Stimulated activated CD8-positive, alpha-beta memory T cell treated with anti-CD3 and anti-CD28 coated beads, Interleukin-4, amount 100 ng/mL, for 24 hours (primary cell): ENCODE measurements at regions not wholly inside any gene's neighbourhood (a gene's known extent, or its start where the extent isn't known, plus 50 kb on each side); places are given as distances from the start of the nearest gene placed in this dataset.

ENCODE experiments used
- DNase-seq: peaks from one replicate; pipeline ENCODE4 v3.0.0-alpha.2; 2020; ENCODE audit warnings: low read depth

DNA sequence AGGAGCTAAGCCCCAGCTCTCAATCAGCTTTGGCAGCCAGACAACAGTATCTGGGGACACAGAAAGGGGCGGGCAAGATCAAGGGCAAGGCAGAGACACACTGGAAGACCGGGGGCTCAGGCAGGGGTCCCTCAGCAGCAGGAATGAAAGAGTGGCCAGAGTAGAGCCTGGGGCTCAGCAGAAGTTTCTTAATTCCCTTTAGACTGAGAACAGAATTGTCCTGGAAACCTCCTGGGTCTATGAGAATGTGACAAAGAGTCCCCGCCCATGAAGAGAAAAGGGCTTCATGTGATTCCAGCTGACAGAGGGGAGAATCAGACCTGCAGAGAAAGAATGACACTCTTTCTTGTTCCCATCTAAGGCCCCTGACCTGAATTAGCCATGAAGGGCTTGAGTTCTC lies 95.2 kb upstream of the CTNNB1 start:
- DNase-seq: no peak

DNA sequence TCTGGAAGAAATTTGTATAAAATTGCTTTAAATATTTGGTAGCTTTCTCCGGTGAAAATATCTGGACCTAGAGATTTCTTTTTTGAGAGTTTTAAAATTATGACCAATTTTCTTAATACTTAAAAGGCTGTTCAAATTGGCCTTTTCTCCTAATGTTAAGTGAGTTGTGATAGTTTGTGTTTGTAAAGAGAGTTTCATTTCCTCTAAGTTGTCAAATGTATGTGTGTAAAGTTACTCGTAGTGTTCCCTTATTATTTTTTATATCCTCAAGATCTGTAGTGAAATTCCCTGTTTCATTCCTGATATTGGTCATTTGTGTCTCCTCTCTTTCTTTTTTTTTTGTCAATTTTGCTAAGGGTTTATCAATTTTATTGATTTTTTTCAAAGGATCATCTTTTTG lies 92.6 kb upstream of the CTNNB1 start:
- no peak for DNase-seq

DNA sequence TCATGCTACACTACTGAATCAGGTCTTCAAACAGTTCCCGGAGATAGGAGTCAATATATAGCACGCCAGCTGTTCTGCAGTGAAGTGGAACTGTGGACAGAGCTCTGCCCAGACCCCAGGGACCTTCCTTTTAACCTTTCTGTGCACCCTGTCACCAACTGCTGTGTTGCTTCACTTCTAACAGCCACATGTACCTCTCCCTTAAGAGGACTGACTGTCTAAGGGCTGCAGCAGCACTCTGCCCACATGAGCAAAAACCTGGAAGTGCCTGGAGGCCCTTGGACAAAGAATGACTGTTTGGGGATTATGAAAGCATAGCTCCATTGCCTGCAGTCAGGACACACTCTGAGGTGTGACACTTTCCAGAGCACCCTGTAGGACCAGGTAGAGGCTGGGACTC lies 88.3 kb upstream of the CTNNB1 start:
- DNase-seq: no peak

DNA sequence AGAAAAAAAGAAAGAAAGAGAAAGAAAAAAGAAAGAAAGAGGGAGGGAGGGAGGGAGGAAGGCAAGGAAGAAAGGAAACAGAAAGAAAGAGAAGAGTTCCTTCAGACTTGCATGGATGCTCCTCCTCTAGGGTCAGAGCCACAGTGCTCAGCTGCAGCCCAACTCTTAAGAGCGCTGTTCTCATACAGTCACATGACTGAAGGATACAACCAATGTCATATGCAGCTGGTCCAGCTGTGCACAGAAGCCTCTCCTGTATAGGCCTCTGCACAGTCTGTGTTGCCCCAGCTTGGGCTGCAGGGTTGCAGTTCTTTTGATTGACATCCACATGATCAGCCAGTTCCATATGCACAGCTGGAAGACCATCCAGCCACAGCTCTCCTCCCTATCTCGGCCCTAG lies 86.8 kb upstream of the CTNNB1 start:
- DNase-seq: no peak

DNA sequence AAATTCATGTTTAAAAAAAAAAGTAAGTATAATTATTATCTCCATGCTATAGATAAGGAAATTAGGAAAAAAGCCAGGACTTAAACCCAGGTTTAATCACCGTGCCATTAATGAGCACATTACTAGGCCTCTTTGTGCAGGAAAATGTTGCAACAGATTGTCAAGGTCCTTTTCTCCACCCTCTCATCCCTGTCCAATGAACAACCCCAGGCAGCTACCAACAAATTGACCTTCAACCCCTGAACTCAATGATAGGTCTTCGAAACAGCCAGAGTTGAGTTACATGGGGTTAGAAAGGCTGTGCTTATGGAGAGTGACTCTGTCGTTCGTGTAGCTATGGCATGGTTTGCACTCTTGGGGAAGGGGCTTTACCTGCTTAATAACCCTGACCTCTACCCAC lies 84.2 kb upstream of the CTNNB1 start:
- no peak for DNase-seq

DNA sequence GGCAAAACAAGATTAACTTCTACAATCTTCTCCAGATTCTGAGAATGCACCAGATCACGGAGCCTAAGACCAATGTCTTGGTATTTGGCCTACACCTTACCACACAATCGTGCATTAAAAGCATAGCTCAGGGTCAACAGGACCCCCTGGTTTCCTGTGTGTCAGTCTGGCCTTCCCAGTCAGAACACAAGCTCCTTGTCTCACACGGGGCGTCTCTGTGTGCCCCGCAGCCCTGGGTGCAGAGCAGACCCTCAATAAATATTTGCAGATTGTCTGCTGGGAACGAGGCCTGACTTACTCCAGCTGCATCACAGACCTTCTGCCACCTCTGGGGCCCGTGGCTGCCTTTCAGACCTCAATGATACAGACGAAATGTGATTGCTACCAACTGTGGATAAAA lies 82.5 kb upstream of the CTNNB1 start:
- no peak for DNase-seq

DNA sequence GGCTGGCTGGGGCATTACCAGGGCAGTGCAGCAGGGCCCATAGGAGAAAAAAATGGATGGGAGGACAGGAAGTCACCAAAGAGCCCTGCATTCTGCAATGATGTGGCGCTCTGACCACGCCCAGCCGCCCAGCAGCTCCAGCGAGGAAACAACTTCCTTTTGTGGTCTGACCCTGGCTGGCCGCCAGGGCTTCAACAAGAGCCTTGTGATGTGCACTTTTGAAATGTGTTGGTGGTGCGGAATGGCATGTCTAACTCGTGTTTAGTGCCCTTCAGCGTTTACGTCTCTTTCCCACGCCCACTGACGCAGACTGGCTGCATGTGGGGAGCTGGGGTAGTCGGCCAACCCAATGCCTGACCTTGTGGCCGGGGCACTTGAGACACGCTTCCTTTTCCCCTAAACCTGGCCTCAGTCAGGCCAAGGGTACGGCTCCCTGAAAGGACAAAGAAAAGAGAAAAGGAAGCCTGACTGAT lies 81.9 kb upstream of the CTNNB1 start:
- peak; percentile 75 for DNase-seq

DNA sequence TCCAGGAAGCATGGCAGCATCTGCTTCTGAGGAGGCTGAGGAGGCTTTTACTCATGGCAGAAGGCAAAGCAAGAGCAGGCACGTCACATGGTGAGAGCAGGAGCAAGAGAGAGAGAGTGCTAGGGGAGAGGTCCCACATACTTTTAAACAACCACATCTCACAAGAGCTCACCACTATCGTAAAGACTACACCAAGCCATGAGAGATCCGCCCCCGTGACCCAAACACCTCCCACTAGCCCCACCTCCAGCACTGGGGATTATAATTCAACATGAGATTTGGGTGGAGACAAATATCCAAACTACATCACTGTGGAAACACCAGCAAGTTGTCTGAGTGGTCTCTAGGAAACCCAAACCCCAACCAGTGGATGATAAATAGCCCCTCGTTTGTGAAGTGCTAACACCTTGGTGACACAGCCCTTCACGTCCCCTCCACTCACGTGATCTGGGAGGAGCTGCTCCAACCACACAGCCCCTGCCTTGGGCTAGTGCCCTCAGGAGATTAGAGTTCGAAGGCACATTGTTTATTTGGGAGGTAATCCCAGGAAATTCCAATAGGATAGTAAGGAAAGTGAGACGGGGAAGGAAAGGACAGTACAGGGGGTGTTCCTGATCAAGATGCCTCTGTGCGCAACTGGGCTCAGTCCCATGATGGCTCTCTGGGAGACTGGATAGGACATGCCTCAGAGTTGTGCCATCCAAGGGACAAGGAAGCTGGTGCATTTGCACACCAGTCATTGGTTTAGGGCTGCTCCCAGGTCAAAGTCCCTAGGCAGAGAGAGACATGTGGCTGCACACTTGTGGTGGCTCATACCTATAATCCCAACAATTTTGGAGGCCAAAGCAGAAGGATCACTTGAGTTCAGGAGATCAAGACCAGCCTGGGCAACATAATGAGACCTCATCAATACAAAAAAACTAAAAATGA lies 80.6 kb upstream of the CTNNB1 start:
- no peak for DNase-seq

DNA sequence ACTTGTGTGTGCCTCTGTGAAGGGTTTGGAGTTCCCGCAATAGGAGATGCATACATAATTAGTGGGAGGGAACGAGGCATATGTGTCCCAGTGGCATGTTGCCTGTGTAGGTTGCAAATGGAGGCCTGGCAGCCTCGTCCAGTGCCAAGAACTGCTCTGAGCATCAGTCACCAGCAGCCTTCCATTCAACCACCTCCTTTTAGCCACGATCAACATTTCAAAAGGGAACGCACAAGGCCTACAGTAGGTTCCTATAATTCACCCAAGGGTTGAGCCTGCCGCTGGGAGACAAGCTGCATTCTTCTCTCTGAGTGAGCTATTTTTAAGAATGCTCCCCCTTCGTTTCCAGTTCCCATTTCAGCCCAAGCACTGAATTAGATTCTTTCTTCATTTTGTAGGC lies 78.8 kb upstream of the CTNNB1 start:
- no peak for DNase-seq

DNA sequence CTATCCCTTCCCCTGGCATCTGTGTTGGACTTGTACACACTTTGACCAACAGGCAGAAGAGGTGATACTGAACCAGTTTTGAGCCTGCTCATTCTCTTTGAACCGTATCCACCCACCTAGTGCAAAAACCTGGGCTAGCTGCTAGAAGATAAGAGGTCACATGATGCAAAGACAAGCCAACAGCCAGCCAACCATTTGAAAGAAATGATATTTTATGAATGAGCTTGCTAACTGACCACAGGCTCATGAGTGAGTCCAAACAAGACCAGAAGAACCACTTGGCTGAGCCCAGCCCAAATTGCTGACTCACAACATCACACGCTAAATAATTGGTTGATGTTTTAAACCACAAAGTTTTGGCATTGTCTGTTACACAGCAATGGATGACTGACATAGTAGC lies 74.0 kb upstream of the CTNNB1 start:
- no peak for DNase-seq

DNA sequence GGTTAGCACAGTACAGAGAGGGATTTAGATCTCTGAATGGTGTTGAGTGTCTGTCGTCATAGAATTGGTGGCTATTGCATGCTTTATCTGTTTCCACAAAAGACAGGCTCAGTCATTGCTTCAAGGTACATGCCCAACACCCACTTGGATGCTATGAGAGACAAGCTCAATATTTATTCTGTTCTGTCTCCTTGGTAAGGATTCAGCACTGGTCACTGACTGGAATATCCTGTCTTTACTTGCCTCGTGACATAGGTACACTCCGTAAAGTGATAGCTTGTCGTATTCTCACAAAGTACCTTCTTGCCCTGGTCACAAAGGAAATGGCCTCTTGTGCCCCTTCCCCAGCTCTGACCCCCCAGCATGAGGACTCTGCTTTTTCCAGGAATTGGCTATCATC lies 72.8 kb upstream of the CTNNB1 start:
- no peak for DNase-seq

DNA sequence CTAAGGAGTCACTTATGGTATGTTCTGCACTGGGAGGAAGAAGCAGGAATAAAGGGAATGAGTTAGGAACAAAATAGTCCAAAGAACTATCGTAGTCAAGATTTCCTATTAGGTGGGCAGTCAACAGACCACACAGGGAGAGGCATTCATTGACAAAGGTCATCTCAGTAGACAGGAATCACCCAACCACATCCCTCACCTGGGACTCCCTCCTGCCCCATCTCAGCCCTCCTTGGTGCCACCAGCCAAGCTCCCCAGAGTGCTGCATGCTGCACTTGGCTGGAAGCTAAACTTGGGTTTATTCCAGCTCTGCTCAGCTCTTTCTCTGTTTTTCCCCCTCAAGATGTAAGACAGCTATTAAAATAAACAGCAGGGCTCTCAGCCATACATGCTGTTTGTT lies 72.3 kb upstream of the CTNNB1 start:
- DNase-seq: no peak

DNA sequence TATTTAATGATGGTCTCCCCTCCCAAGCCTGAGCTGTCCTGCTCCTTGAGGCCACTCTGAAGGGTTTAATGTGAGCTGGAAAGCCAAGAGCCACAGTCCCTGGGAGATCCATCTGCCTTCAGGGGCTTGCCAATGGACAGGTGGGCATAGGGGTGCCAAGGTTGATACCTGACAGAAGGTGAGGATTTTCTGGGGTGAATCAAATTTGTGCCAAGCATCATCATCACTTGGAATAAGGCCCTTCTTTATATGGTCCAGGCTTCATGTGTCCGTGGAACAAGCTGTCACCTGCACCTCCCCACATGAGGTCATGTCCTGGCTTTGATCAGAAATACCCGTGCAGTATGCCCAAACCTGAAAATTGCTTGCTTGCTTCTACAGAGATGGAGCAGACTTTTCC lies 71.9 kb upstream of the CTNNB1 start:
- no peak for DNase-seq

DNA sequence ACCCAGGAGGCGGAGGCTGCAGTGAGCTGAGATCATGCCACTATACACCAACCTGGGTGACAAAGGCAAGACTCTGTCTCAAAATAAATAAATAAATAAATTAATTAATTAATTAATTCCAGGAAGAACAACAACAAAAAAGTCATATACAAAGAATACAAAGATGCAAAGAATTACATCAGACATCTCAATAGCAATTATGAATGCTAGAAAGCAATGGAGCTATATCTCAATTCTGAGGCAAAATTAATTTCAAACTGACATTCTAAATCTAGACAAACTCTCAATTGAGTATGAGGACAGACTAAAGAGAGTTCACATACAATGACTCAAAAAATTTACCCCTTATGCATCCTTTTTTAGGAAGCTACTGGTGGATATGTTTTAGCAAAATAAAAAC lies 69.6 kb upstream of the CTNNB1 start:
- DNase-seq: no peak

DNA sequence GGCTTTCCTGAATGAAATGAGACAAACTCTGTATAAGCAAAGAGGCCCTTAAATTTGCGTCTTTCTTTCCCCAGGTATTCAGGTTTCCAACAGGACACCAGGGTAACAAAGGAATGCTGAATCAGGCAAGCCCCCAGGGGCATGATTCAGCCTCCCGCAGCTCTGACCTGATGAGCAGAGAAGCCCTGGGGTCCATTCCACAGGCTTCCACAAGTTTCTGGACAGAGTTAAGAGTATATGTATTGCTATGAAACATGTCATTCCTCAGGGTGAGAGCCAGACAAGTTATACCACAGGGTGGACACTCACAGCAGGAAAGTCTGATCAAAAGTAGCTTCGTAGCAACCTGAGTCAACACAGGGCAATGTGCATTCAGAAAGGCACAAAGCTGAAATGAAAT lies 68.1 kb upstream of the CTNNB1 start:
- DNase-seq: no peak

DNA sequence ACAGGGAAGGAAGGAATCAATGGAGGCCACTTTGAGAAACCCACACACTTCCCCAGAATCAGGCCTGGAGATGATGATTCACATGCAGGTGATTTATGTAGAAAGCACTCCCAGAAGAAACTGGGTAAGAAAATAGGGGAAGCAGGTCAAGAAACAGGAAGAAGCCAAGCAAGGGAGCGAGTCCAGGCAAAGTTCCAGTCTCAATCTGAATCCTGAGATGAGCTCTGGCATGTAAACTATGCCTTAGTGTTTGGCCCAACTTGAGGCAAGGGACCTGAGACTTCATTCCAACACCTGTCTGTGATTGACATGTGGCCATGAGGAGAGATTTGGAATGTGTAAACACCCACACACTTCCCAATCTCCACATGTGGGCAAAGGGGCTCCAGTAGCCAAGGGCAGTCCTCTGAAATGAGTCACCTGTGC lies 61.6 kb upstream of the CTNNB1 start:
- no peak for DNase-seq

DNA sequence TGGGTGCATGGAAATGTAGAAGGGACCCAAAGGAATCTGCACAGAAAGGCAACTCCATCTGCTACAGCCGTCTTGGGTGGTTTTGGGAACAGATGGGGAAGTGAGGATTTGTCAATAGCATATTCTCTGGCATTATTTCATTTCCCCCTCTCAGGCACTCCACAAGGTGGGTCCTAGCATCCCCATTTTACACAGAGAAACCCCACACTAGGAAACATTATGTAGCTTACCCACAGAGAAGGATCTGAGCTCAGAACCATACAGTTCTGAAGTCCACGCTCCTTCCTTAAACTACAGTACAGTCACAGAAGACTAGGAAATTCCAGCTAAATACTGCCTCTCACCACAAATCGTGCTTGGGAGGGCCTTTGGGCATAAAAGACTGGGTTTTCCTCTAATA lies 61.2 kb upstream of the CTNNB1 start:
- DNase-seq: no peak

DNA sequence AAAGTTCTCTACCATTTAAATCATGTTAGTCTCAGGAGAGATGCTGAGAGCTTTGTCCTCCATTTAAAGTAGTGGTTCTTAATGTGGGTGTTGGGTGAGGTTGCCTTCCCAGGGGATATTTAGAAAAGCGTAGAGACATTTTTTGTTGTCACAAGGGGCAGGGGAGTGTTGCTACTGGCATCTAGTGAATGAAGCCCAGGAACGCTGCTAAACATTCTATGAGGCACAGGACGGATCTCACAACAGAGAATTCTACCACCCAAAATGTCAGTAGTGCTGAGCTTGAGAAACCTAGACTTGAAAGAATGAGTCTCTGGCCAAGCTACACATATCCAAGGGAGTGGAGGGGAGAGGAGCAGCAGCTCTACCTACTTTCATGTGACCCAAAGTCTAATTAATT lies 60.7 kb upstream of the CTNNB1 start:
- no peak for DNase-seq

DNA sequence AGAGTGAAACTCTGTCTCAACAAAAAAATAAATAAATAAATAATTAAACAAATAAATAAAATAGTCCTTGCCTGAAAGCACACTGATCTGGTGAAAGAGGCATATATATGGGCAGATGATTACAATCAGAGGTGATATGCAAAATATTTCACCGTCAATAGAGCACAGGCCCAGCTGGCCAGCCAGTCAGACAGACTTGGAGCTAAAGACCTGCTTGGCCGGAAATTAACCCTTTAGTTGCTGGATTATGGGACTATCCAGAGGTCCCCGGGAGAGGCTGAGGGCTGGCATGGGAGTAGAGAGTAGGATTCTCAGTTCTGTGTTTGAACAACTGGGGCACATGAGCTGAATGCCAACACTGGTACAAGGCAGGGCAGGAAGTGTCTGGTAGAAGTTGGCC lies 59.1 kb upstream of the CTNNB1 start:
- no peak for DNase-seq

DNA sequence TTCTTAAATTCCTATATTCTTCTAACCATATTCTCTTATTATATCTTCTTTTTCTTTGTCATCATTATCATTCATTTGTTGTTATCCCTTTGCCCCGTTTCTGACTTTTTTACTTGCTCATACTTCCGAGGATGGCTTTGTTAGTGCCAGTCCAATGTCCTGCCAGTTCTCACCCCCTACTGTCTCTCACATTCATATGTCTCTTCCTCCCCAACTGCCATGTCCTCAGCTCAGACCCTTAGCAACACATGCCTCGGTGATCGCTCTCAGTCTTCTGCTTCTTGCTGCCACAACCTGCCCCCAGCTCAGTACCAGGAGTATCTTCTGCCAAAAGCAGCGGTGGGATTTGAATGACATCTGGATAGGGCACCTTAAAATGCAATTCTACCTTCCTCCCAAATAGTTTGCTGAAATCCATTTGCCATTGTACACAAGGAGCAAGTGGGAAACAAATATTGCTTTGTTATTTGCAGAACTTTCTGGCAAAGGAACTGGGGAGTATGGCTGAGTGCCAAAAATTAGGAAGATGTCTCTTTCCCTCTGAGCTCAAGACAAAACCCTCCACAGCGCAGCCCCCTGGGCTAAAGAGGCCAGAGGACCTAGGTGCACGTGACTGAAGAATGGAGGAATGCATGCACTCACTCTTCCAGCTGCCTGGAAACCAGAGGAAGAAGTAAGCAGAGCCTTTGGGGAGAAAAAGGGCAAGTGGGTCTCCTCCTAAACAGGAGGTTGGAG lies 57.7 kb upstream of the CTNNB1 start:
- DNase-seq: no peak

DNA sequence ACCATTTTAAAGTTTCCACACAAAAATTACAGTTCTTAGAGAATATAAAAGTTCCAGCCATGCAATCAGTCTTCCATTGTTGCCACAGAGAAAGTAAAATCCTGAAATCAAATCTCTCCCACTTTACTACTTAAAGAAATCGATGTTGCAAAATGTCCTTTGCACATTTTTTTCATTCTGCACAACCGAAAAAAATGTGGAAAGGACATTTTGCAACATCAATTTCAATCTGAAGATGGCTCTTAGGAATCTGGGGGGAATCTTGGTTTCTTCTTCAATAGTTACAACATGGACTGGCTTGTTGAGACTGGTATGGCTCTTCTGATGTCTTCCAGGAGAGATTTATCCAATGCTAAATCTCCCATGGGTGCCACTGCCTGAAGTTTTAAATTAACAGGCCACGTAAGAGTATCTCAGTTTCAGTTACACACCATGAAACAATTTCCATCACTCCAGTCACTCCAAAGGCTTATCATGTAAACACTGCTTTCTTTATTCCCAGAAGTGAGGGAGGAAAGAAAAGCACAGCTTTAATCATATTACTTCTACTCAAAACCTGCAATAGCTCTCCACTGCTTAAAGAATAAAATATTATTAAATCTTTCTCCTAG lies 55.8 kb upstream of the CTNNB1 start:
- no peak for DNase-seq

DNA sequence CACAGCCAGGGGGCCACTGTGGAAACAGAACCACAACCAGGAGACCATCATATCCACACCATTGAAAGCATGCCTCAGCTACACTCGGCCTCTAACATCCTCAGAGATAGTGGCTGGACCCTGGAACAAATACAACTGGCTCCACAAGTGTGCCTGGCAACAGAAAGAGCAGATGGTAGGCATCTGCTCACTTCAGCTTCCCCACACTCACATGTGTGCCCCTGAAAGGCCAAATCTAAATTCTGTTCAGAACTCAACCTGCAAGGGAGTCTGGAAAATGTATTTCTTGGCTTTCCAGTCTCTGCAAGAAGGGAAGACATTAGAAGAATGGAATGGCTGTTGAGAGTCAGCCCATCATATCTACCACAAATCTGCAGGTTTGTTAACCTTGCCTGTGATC lies 54.7 kb upstream of the CTNNB1 start:
- DNase-seq: no peak

DNA sequence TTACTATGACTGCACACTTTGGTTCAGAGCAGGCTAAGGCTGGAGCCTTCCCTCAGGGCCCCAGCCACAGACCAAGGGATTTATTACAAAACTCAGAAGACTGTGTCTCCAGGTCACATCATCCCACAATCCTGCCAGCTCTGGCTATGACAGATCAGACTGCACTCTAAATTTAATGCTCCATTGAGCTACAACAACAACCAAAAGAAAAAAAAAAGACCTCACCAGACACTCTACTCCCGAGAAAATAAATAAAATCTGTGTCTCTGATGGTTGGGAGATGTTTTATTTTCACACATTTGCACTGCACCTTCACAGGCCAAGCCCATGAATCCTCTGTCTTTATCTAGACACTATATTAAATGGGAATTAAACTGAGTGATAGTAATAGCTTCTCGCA lies 50.8 kb upstream of the CTNNB1 start:
- no peak for DNase-seq
